IPS-18c (cell line): ENCODE measurements at regions not wholly inside any gene's neighbourhood (a gene's known extent, or its start where the extent isn't known, plus 50 kb on each side); places are given as distances from the start of the nearest gene placed in this dataset.
"Not testable (repeated sequence)": the region's sequence is repeated elsewhere in the genome, so short reads cannot be mapped to it uniquely, and the experiment has no call there.

Source experiments
- H3K4me3 ChIP-seq: 2 replicates; pipeline ENCODE4 v1.7.0; 2013; ENCODE audit warnings: low read depth, mild to moderate bottlenecking, low read length, moderate library complexity; ENCODE audit not compliant: insufficient read depth
- H3K9me3 ChIP-seq: one replicate; pipeline ENCODE4 v1.6.1; 2013; ENCODE audit warnings: mild to moderate bottlenecking, low read length, moderate library complexity; ENCODE audit not compliant: control insufficient read depth, insufficient read depth

DNA sequence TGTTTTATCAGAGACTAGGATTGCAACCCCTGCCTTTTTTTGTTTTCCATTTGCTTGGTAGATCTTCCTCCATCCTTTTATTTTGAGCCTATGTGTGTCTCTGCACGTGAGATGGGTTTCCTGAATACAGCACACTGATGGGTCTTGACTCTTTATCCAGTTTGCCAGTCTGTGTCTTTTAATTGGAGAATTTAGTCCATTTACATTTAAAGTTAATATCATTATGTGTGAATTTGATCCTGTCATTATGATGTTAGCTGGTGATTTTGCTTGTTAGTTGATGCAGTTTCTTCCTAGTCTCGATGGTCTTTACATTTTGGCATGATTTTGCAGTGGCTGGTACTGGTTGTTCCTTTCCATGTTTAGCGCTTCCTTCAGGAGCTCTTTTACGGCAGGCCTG lies 198.0 kb upstream of the ADO start:
- H3K9me3 ChIP-seq, H3K4me3 ChIP-seq: not testable (repeated sequence)

DNA sequence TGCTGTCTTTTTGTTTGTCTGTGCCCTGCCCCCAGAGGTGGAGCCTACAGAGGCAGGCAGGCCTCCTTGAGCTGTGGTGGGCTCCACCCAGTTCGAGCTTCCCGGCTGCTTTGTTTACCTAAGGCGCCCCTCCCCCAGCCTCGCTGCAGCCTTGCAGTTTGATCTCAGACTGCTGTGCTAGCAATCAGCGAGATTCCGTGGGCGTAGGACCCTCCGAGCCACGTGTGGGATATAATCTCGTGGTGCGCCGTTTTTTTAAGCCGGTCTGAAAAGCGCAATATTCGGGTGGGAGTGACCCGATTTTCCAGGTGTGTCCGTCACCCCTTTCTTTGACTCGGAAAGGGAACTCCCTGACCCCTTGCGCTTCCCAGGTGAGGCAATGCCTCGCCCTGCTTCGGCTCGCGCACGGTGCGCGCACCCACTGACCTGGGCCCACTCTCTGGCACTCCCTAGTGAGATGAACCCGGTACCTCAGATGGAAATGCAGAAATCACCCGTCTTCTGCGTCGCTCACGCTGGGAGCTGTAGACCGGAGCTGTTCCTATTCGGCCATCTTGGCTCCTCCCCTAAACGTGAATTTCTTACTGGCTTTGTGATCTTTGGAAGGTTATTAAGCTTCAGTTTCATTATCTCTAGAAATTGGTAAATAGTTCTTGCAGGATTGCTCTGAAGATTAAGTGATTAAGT lies 196.2 kb upstream of the ADO start:
- H3K4me3 ChIP-seq = peak overlapping the region; percentile 34; the same call in 1 of the 2 replicates
- not testable (repeated sequence) for H3K9me3 ChIP-seq

GRCh38 chr10:62610649-62611229 lies 193.8 kb upstream of the ADO start:
- peaks cover 2% of the 10 kb centered on the region for H3K9me3 ChIP-seq
- no peak overlapping the region for H3K4me3 ChIP-seq

GRCh38 chr10:62613424-62613823 lies 191.1 kb upstream of the ADO start:
- Histone ChIP-seq H3K4me3 (no peak overlapping the region), H3K9me3 (peaks cover 2% of the 10 kb centered on the region)

GRCh38 chr10:62613859-62614258 lies 190.7 kb upstream of the ADO start:
- Histone ChIP-seq H3K9me3 (peaks cover 2% of the 10 kb centered on the region), H3K4me3 (no peak overlapping the region)

DNA sequence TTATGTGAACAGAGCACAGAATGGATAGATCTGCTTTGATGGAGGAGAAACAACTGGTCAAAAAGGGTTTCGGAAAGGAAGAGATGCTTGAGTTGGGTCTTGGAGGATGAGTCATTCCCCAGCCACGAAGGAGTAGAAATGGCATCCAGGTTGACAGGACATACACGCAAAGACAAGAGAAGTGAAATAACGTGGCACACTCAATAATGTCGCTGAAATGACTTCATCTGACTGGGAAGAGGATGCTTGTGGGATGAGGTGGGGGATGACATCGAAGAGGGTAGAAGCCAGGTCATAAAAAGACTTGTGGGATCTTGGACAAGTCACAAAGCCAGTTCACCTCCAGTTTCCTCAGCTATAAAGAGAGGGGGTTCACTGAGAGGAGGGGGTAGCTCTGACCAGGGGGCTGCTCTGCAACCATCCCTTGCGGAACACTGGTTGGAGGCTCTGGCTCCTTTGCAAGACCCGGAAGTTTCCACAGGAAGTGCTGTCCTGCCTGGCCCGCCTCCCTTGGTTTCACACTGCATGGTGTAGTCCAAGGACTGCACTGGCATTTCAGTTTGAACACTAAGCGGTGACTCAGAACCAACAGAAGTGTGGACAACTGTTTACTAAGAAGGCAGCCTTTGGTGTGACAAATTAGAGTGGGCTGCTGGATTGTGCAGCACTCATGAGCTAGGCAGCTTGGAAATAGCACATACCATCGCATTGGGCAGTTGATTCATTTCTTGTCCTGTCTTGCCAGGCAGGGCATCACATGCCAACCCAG lies 189.9 kb upstream of the ADO start:
- peaks cover 2% of the 10 kb centered on the region for H3K9me3 ChIP-seq
- H3K4me3 ChIP-seq = no peak overlapping the region

- Histone ChIP-seq H3K4me3 (no peak overlapping the region), H3K9me3 (no peaks in the 10 kb centered on the region)
These were observed 187.5 kb upstream of the ADO start for GRCh38 chr10:62616885-62617590.

DNA sequence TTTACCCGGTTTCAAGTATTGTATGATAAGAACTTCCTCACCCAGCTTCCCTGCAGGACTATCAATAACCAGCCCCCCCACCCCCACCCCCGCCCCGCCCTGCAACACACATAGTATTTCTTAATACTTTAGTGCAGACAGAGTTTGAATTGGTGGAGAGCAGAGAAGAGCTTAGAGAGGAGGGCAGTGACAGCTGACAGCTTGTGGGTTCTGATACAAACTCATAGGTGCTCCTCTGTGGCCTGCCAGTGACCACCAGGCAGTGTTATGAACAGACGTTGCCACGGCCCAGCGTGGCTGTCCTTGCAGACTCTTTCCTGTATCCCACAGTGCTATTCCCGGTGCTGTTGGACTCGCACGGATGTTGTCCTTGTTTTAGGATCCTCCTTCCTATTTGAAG lies 186.9 kb upstream of the ADO start:
- Histone ChIP-seq H3K9me3 (no peaks in the 10 kb centered on the region), H3K4me3 (no peak overlapping the region)

GRCh38 chr10:62618054-62618453 lies 186.5 kb upstream of the ADO start:
- H3K9me3 ChIP-seq = no peaks in the 10 kb centered on the region
- no peak overlapping the region for H3K4me3 ChIP-seq

- no peak overlapping the region for H3K4me3 ChIP-seq
- H3K9me3 ChIP-seq = no peaks in the 10 kb centered on the region
These were observed 185.7 kb upstream of the ADO start for GRCh38 chr10:62618576-62619412.

DNA sequence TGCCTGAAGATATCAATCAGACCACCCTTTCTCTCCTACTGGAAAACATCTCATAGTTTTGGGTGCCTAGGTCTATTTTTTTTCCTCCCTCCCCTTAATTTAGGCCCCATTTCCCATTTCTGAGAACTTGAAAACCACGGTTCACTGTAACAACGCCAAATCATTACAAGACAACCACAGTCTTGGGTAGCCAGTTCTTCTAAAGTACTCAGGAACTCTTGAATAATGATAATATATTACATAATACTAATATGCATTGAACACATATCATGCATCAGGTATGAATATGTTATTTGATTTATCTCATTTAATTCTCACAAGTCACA lies 185.1 kb upstream of the ADO start:
- Histone ChIP-seq H3K4me3 (no peak overlapping the region), H3K9me3 (no peaks in the 10 kb centered on the region)

DNA sequence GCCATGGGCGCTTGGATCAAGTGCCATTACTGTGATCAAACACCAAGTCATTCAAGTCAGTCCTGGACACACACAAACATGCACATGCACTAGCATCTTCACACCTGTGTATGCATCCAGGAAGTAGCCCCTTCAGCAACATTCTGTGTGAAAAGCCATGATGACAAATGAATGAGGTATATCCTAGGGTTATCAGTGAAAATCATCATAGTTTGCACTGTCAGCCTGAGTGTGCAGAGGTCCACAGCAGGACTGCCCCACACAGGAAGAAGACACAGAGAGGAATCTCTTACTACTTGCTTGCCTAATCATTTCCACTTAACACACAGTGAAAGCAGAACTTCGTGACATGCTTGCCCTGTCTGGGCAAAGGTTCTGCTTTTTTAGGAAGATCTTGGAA lies 184.0 kb upstream of the ADO start:
- H3K9me3 ChIP-seq = no peaks in the 10 kb centered on the region
- H3K4me3 ChIP-seq = no peak overlapping the region

DNA sequence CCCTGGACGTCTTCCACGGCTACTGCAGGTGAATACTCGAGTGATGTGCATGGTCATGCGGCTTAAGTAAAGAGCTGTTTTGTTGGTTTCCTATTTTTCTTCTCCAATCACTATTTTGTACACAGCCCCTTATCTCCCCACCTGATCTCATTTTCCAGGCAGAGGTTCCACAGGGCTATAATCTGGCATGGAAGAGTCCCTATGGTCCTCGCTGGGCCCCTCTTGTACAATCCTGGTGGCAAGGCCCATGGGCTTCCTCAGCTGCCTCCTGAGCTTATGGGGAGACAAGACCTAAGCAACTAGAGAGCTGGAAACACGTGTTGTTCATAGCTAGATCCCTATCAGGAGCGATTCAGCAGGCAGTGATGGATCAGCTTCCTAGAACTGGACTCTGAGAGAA lies 181.3 kb upstream of the ADO start:
- H3K4me3 ChIP-seq = no peak overlapping the region
- no peaks in the 10 kb centered on the region for H3K9me3 ChIP-seq

GRCh38 chr10:62625484-62625883 lies 179.0 kb upstream of the ADO start:
- H3K9me3 ChIP-seq = no peaks in the 10 kb centered on the region
- H3K4me3 ChIP-seq = no peak overlapping the region

DNA sequence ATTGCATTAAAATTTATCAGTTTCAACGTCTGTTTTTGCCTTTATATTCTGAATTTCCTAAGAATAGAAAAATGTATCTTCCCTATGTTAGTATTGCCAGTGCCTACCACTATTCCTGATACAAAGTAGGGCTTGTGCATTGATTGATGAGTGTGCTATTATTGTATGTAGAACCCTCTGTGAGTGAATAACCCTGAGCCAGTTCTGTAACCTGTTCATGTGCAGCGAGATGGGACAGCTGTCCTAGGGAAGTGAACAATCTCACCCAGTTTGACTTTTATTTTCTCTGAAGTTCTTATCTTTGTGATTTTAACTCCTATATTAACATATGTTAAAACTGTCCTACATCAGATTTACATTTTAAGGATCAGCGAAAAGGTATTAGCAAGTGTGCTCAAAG lies 178.4 kb upstream of the ADO start:
- Histone ChIP-seq H3K9me3 (no peaks in the 10 kb centered on the region), H3K4me3 (no peak overlapping the region)

- H3K4me3 ChIP-seq = no peak overlapping the region
- H3K9me3 ChIP-seq = no peaks in the 10 kb centered on the region
These were observed 177.7 kb upstream of the ADO start for GRCh38 chr10:62626817-62627216.

- Histone ChIP-seq H3K9me3 (no peaks in the 10 kb centered on the region), H3K4me3 (no peak overlapping the region)
These were observed 176.5 kb upstream of the ADO start for GRCh38 chr10:62627983-62628382.
